ENCODE measurements at regions not wholly inside any gene's neighbourhood (a gene's known extent, or its start where the extent isn't known, plus 50 kb on each side); places are given as distances from the start of the nearest gene placed in this dataset.

DNA sequence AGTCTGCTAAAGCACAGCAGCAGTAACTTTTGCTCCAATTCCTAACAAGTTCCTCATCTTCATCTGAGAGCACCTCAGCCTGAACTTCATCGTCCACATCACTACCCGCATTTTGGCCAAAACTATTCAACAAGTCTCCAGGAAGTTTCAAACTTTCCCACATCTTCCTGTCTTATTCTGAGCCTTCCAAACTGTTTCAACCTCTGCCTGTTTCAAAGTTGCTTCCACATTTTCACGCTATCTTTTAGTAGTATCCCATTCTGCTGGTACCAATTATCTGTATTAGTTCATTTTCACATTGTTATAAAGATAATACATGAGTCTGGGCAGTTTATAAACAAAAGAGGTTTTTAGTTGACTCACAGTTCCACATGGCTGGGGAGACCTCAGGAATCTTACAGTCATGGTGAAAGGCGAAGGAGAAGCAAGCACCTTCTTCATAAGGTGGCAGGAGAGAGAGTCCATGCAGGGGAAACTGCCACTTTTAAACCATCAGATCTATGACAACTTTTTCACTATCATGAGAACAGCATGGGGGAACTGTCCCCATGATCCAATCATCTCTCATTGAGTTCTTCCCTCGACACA lies 99.4 kb upstream of the GRIK2 start:
- TF ChIP-seq, protein P1, sequence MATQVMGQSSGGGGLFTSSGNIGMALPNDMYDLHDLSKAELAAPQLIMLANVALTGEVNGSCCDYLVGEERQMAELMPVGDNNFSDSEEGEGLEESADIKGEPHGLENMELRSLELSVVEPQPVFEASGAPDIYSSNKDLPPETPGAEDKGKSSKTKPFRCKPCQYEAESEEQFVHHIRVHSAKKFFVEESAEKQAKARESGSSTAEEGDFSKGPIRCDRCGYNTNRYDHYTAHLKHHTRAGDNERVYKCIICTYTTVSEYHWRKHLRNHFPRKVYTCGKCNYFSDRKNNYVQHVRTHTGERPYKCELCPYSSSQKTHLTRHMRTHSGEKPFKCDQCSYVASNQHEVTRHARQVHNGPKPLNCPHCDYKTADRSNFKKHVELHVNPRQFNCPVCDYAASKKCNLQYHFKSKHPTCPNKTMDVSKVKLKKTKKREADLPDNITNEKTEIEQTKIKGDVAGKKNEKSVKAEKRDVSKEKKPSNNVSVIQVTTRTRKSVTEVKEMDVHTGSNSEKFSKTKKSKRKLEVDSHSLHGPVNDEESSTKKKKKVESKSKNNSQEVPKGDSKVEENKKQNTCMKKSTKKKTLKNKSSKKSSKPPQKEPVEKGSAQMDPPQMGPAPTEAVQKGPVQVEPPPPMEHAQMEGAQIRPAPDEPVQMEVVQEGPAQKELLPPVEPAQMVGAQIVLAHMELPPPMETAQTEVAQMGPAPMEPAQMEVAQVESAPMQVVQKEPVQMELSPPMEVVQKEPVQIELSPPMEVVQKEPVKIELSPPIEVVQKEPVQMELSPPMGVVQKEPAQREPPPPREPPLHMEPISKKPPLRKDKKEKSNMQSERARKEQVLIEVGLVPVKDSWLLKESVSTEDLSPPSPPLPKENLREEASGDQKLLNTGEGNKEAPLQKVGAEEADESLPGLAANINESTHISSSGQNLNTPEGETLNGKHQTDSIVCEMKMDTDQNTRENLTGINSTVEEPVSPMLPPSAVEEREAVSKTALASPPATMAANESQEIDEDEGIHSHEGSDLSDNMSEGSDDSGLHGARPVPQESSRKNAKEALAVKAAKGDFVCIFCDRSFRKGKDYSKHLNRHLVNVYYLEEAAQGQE (IDR thresholded peaks at IDR 0.05) = no peak
- TF ChIP-seq HNF4G (IDR thresholded peaks at IDR 0.05) = no peak
- TF ChIP-seq, protein P2, sequence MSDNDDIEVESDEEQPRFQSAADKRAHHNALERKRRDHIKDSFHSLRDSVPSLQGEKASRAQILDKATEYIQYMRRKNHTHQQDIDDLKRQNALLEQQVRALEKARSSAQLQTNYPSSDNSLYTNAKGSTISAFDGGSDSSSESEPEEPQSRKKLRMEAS (IDR thresholded peaks at IDR 0.05) = no peak
- TF ChIP-seq, protein P3, sequence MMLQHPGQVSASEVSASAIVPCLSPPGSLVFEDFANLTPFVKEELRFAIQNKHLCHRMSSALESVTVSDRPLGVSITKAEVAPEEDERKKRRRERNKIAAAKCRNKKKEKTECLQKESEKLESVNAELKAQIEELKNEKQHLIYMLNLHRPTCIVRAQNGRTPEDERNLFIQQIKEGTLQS (IDR thresholded peaks at IDR 0.05) = no peak
- no peak for TF ChIP-seq FOXA2 (IDR thresholded peaks at IDR 0.05)
- no peak for TF ChIP-seq YY1 (IDR thresholded peaks at IDR 0.05)
- no peak for TF ChIP-seq FOXA1 (IDR thresholded peaks at IDR 0.05)
- TF ChIP-seq SP1 (IDR thresholded peaks at IDR 0.05) = no peak
- TF ChIP-seq GABPA (IDR thresholded peaks at IDR 0.05 in 1 of 2, conservative IDR thresholded peaks at IDR 0.05 in 1 of 2) = no peak
- TF ChIP-seq EGR1 (IDR thresholded peaks at IDR 0.05; ENCODE audit: low read depth in 2 of 2) = no peak
- TF ChIP-seq JUND (IDR thresholded peaks at IDR 0.05) = no peak
- TF ChIP-seq RXRA (IDR thresholded peaks at IDR 0.05) = no peak
- TF ChIP-seq TAF1 (conservative IDR thresholded peaks at IDR 0.05) = no peak
- TF ChIP-seq, protein P4, sequence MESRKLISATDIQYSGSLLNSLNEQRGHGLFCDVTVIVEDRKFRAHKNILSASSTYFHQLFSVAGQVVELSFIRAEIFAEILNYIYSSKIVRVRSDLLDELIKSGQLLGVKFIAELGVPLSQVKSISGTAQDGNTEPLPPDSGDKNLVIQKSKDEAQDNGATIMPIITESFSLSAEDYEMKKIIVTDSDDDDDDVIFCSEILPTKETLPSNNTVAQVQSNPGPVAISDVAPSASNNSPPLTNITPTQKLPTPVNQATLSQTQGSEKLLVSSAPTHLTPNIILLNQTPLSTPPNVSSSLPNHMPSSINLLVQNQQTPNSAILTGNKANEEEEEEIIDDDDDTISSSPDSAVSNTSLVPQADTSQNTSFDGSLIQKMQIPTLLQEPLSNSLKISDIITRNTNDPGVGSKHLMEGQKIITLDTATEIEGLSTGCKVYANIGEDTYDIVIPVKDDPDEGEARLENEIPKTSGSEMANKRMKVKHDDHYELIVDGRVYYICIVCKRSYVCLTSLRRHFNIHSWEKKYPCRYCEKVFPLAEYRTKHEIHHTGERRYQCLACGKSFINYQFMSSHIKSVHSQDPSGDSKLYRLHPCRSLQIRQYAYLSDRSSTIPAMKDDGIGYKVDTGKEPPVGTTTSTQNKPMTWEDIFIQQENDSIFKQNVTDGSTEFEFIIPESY (IDR thresholded peaks at IDR 0.05) = no peak
- TF ChIP-seq, protein P5, sequence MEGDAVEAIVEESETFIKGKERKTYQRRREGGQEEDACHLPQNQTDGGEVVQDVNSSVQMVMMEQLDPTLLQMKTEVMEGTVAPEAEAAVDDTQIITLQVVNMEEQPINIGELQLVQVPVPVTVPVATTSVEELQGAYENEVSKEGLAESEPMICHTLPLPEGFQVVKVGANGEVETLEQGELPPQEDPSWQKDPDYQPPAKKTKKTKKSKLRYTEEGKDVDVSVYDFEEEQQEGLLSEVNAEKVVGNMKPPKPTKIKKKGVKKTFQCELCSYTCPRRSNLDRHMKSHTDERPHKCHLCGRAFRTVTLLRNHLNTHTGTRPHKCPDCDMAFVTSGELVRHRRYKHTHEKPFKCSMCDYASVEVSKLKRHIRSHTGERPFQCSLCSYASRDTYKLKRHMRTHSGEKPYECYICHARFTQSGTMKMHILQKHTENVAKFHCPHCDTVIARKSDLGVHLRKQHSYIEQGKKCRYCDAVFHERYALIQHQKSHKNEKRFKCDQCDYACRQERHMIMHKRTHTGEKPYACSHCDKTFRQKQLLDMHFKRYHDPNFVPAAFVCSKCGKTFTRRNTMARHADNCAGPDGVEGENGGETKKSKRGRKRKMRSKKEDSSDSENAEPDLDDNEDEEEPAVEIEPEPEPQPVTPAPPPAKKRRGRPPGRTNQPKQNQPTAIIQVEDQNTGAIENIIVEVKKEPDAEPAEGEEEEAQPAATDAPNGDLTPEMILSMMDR (IDR thresholded peaks at IDR 0.05; ENCODE audit: low read depth, low read length, missing input control) = no peak
- no peak for TF ChIP-seq HNF4A (conservative IDR thresholded peaks at IDR 0.05)
- TF ChIP-seq NR2F2 (IDR thresholded peaks at IDR 0.05) = no peak
- TF ChIP-seq RAD21 (IDR thresholded peaks at IDR 0.05) = no peak
- no peak overlapping the region for H3K9ac ChIP-seq (ENCODE audit: low read depth in 1 of 2, low read length in 2 of 2)
- no peak overlapping the region for H3K27ac ChIP-seq (ENCODE audit: low read depth in 1 of 2, low read length in 2 of 2)
- 79% methylated on average over 5 of the region's 5 CpGs for WGBS
- no peaks in the 10 kb centered on the region for H3K27me3 ChIP-seq (ENCODE audit: control insufficient read depth in 4 of 4, insufficient read depth in 4 of 4, low read length in 3 of 4)
- peaks cover 0 to 2% (median 0%) of the 10 kb centered on the region in 4 donors for H3K9me3 ChIP-seq (ENCODE audit: control insufficient read depth in 4 of 4, low read length in 3 of 4)
- H3K4me1 ChIP-seq (ENCODE audit: control insufficient read depth in 4 of 4, insufficient read depth in 4 of 4, low read length in 3 of 4) = no peaks in the 10 kb centered on the region
- no peak overlapping the region for H3K4me3 ChIP-seq (ENCODE audit: low read depth in 1 of 3, low read length in 3 of 3)
- no peaks in the 10 kb centered on the region for H3K36me3 ChIP-seq (ENCODE audit: control insufficient read depth in 4 of 4, insufficient read depth in 3 of 4, low read depth in 1 of 4, low read length in 3 of 4)
- DNase-seq (ENCODE audit: low spot score) = no peak
